GM19397 (cell line): ENCODE measurements at regions not wholly inside any gene's neighbourhood (a gene's known extent, or its start where the extent isn't known, plus 50 kb on each side); places are given as distances from the start of the nearest gene placed in this dataset.
"Not testable (repeated sequence)": the region's sequence is repeated elsewhere in the genome, so short reads cannot be mapped to it uniquely, and the experiment has no call there.

Experiments
- ATAC-seq: cut with Tn5 transposase; IDR thresholded peaks from one replicate; pipeline ENCODE4 v1.9.1; 2021; ENCODE audit warnings: mild to moderate bottlenecking, moderate library complexity; ENCODE audit not compliant: unreplicated experiment

DNA sequence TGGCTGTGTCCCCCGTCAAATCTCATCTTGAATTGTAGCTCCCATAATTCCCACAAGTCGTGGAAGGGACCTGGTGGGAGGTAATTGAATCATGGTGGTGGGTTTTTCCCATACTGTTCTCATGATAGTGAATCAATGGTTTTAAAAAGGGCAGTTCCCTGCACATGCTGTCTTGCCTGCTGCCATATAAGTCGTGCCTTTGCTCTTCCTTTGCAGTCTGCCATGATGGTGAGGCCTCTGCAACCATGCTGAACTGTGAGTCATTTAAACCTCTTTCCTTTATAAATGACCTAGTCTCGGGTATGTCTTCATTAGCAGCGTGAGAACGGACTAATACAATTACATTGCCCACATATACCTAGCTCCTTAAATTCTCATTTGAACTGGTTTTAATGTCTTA, 353.0 kb upstream of the KLF4 start:
- ATAC-seq: no peak

DNA sequence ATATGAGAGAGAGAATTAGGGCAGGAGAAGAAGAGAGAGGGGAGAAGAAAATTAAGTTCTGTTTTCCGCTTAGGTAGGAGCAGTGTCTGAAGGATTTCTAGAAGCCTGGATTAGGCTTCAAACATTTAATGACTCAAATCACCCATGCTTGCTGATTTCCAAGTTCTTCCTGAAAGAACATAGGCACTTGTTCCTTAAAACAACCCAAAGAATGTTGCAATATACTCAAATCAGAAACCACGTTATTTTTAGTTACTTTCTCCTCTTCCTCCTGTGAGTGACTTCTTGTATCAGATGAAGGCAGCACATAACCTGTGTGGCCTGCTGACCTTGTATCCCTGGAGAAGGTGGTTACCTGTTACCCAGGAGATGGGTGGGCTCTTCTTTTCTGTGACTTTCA, 351.5 kb upstream of the KLF4 start:
- ATAC-seq: no peak

DNA sequence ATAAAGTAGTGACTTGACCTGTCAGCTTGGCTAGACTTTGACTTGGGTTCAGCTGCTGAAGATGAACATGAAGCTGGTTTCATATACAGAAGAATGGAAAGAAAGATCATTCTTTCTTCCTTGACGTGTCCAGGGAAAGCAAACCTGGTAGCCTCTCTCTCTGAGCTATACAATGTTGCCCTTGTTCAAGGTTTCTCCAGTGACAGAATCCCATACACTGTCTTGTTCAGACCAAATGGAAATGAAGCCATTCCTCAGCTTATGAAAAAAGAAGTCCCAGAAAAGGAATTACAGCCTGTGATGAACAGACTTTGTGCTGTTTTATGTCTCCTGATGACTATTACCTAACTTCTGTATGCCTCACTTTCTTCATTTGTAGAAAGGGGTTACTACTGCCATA, 349.8 kb upstream of the KLF4 start:
- no peak for ATAC-seq

DNA sequence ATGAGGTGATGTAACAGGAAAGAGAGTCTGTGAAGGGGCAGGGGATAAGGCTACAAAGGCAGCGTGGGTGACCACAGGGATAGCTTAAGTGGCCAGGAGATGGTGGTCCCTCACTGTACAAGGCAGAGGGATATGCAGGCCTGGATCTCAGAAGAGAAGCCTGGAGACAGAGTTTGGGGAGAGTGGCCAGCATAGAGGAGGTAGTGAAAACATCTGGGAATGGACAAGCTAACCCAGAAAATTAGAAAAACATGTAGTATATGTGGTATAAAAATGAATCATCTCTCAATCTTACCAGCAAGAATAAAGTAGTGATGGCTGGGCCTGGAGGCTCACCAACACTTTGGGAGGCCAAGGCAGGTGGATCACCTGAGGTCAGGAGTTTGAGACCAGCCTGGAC, 349.2 kb upstream of the KLF4 start:
- no peak for ATAC-seq

DNA sequence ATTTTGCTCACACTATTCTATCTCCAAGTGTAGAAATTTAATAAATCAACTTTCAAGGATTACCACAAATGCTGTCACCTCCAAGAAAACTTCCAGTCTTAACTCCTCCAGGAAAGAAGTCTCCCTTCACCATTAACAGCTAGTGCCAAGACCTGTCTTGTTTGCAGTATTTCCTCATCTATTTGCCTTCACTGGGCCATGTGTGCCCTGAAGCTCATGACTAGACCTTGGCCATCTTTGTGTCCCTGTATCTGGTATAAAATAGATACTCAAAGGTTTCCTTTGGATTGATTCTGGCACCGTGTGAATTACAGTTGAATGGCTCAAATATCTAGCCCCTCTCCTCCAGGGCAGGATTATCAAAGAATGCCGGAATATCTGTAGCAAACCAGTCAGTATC, 346.7 kb upstream of the KLF4 start:
- ATAC-seq: no peak

DNA sequence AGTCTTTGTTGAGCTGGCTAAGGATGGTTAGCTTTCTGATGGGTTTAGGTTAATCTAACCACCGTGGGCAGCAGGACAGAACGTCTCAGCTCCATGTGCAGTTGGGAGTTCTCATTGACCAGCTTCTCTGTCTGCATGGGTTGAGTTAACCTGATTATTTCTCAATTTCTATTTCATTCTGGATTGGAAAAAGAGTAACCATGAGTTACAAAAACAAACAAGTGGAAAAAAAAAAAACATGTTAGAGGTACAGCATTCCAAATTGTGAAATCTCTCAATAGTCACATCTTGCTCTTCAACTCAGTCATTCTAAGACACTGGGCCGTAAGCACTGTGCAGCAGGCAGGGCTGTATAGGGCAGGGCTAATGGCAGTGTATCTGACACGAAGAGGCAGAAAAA, 343.7 kb upstream of the KLF4 start:
- ATAC-seq: no peak

DNA sequence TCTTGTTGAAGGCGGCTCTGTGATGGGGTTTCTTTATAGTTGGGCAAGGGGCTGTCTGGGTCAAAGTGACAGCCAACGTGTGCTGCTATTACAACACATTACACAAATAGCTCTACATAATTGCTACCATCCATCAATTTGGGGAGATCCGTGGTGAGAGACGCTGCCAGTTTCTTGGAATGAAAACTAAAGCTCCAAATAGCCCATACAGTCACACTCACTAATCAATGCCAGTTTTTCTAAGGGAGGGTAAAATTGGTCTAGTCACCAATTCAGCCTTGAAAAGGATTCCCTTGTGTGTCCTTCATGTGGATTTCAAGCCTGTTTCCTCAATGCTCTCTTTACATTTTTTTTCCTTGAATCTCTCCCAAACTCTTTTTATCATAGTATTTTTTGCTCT, 343.3 kb upstream of the KLF4 start:
- no peak for ATAC-seq

DNA sequence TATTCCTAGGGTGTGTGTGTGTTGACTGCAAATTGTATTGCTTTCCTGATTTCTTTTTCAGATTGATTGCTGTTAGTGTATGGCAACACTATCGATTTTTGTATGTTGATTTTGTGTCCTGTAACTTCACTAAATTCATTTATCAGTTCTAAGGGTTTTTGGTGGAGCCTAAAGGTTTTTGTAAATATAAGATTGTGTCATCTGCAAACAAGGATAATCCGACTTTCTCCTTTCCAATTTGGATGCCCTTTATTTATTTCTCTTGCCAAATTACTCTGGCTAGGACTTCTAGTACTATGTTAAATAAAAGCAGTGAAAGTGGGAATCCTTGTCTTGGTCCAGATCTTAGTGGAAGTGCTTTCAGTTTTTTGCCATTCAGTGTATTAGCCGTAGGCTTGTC, 340.9 kb upstream of the KLF4 start:
- ATAC-seq: no peak

DNA sequence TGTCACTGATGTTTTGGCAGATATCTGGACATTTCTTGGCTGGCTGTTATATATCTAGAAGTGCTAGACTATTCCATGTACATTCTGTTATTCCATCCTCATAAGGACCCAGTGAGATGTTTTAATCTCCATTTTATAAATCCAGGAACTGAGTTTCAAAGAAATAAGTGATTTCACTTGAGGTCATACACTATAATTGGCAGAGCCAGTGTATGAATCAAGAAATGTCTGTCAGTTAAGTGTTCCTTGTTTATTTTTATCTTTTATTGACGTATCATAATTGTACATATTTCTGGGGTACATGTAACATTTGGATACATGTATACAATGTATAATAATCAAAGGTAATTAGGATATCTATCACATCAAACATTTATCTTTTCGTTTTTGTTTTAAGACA, 338.3 kb upstream of the KLF4 start:
- ATAC-seq: no peak

DNA sequence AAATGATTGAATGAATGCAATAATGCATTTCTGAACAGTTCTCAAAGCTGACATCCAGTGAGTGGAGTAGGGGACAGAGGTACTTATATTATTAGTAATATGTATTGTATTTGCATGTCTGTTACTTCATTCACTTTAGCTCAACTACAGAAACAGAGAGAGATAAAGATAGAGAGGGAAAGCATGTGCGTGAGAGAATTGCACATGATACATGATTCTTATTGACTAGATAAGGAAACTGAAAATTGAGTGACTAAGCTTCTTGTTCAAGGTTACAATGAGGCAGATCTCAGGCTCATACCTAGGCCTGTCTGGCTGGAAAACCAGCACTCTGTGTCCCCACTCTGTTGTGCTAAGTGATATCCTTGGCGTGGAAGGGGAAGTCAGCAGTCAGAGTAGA, 337.7 kb upstream of the KLF4 start:
- ATAC-seq: no peak

DNA sequence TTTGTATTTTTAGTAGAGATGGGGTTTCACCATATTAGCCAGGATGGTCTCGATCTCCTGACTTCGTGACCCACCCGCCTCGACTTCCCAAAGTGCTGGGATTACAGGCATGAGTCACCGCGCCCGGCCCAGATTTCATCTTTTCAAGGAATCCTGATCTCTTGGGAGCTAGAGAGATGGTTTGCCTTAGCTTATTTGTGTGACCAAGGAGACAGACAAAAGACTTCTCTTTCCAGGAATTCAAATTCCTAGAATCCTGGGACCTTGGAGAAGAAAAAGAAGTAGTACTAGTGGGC, 337.1 kb upstream of the KLF4 start:
- ATAC-seq: not testable (repeated sequence)

DNA sequence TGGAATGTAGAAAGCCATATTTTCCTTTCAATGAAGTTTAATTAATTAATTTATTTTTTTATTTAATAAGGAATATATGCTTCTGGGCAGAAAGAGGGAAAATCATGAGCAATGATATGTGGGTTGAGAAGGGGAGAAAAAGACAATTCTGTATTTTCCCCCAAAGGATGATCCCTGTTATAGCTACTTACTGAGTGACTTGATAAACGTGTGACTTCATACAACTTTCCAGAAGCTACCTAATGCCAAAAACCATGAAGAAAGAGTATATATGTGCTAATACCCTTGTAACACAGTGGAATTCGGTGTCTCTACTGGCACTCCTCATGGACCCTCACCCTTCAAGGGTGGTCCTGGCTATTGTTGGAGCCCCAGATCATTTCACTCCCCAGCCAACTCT, 335.0 kb upstream of the KLF4 start:
- no peak for ATAC-seq

DNA sequence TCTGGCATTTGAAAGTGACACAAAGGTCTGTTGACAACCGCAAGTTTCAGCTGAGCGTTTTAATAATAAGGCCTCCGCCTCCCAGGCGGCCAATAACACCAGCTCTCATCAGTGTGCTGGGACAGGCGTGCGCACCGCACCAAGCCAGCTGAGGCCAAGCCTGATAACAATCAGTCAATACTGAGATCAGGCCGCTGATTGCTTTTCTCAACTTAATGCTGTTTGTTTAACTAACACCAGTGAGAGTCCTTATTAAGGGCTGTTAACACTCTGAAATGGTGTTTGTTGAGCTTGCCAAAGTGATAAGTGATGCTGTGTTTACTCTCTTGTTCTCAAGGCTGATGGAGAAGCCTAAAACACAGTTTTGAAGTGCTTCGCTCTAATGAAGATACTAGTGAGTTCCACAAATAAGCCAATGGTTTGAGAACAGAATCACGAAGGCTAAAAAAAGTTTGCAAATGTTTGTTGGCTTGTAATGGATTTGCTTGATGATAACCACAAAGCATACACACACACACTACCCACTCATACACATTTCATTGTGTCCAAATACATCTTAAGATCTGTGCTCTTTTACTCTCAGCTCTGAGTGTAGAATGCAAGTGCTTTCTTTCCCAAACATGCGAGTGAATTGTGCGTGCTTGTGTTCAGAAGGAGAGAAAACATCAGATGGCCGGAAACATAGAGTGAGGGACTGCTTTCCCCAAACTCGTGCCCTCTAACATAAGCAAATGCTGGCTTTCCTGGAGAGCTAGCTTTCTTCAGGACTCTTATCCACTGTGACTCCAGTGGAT, 330.4 kb upstream of the KLF4 start:
- no peak for ATAC-seq

DNA sequence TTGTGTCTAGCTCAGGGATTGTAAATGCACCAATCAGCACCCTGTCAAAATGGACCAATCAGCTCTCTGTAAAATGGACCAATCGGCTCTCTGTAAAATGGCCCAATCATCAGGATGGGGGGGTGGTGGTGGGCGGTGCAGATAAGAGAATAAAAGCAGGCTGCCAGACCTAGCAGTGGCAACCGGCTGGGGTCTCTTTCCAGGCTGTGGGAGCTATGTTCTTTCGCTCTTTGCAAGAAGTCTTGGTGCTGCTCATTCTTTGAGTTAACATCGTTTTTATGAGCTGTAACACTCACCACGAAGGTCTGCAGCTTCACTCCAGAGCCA, 328.9 kb upstream of the KLF4 start:
- ATAC-seq: not testable (repeated sequence)

DNA sequence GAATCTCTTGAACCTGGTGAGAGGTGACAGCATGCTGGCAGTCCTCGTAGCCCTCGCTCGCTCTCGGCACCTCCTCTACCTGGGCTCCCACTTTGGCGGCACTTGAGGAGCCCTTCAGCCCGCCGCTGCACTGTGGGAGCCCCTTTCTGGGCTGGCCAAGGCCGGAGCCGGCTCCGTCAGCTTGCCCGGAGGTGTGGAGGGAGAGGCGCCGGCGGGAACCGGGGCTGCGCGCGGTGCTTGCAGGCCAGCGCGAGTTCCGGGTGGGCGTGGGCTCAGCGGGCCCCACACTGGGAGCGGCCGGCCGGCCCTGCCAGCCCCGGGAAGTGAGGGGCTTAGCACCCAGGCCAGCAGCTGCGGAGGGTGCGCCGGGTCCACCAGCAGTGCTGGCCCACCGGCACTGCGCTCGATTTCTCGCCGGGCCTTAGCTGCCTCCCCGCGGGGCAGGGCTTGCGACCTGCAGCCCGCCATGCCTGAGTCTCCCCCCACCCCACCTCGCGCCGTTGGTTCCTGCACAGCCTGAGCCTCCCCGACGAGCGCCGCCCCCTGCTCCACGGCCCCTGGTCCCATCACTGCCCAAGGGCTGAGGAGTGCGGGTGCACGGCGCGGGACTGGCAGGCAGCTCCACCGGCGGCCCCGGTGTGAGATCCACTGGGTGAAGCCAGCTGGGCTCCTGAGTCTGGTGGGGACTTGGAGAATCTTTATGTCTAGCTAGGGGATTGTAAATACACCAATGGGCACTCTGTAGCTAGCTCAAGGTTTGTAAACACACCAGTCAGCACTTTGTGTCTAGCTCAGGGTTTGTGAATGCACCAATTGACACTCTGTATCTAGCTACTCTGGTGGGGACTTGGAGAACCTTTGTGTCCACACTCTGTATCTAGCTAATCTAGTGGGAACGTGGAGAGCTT, 328.3 kb upstream of the KLF4 start:
- not testable (repeated sequence) for ATAC-seq

DNA sequence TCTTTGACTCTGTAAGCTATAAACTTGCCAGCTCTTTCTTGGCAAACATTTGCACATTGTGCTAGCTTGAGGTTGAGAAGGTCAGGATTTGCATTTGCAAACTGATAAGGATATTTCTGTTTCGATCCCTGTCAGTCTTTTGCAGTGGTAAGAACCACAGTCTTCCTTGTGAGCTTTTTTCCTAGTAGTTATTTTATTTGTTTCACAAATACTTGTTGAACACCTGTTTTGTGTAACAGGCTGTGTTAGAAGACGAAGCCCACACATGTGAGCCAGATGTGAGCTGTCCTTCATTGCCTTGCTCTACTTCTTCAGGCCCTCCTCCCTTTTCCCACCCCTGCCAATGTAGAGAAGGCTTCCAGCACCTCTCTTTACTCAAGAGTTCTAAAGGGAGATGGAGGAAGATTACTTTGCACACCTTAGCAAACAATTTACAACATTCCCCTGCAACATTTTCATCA, 327.0 kb upstream of the KLF4 start:
- ATAC-seq: no peak

DNA sequence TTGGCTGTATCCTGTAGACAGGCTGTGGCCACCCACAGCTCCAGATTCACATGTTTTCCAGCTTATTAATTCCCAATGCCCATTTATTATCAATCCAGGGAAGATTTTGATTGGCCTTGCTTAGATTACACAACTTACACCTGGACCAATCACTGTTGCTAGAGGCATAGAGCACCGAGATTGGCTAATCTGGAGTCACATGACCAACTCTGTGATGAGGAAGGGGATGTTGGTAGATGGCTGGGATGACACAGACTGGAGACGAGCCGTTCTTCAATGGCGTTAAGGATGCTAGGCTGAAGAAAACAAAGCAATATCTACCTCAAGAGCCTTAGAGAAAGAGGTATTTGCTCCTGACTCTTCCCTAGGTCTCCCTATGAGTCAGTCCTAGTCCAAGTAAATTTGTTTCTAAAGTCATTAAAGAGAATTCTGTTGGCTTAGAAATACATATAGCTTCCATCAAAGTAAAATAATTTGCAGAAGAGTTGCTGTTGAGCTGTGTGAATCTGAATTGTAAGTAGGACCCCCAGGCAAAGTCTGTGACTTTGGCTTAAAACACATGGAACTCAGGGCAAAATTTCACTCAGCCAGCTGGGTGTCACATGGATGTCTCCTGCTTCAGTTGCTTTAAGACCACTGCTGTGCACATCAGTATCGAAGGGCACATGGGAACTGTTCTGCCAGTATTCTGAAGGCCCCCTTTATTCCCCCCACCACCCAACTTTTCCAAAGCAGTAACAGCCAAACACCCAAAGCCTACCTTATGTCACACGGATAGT, 326.4 kb upstream of the KLF4 start:
- ATAC-seq: no peak

DNA sequence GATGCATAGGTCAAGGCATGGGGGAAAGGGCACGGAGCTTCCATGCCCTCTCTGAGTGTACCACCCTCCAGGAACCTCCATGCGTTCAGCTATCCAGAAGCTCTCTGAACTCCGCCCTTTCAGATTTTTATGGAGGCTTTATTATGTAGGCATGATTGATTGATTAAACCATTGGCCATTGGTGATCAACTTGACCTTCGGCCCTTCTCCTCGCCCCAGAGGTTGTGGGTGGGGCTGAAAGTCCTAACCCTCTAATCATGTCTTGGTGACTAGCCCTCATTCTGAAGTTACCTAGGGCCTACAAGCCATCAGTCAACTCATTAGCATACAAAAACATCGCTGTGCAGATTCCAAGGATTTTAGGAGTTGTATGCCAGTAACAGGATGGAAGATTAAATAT, 323.7 kb upstream of the KLF4 start:
- ATAC-seq: no peak

DNA sequence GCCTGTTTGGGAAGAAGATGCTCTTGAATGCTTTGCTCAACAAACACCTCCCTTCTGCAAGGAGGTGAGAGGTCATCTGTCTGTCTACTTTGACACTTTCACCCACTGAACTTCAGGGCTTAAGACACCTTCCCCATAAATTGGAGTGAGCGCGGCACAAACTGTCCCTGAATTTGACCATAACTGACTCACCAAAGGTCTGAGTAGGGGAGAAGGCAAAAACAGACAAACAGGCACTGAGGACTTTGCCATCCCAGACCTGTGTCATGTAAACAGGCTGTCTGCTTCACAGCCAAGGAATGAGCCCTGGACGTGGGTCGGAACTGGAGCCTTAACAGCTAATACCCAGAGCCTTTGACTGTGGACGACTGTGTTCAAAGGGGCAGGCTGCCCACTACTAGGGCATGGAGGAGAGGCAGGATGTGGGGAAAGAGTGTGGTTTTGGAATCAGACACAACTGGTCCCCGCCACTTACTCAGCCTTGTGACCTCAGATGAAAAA, 320.9 kb upstream of the KLF4 start:
- no peak for ATAC-seq

DNA sequence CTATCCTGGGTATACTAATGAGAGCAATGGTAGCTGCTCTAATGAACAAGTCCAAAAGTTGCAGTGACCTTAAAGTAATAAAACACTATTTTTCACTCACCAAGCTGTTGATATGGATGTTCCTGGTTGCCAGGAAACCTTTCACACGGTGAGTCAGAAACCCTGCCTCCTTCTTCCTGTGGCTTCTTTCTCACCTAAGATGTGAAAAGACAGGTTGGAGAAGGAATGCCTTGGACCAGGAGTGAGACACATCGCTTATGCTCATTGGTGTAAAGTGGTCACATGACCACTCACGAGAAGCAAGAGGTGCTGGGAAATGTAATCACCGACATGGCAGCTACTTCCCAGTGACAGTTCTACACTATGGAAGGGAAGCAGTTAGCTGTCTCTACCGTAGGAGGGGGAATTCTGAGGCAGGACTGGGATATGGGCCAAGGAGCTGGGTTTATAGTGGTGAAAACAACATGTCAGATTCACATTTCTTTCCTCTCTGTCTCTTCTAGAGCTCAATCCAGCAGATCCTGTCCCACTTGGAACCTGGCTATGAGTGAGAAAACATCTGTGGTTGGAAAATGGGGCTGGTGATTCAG, 320.4 kb upstream of the KLF4 start:
- no peak for ATAC-seq

DNA sequence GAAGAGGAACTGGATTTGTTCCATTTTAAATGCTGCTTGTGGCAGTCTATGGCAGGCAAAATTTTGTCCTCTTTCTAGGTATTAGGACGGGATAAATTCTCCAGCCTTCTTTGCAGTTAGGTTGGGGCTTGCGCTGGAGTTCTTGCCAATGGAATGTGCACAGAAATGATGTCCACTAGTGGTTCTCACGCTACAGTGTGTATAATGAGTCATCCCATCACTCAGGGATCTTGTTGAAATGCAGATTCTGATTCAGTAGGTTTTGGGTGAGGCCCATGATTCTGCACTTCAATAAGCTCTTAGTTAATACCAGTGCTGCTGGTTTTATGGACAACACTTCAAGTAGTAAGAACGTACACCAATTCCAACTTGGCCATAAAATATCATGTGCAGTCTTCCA, 317.6 kb upstream of the KLF4 start:
- ATAC-seq: no peak
